Breast epithelium (tissue), 4 donors: ENCODE measurements at regions not wholly inside any gene's neighbourhood (a gene's known extent, or its start where the extent isn't known, plus 50 kb on each side); places are given as distances from the start of the nearest gene placed in this dataset.

ENCODE experiments used
- DNase-seq, 2 donors: peaks; one replicate each; pipeline ENCODE4 v3.0.0-alpha.2; 2019; ENCODE audit warnings: low spot score in 2 of 2
- H3K27ac ChIP-seq, 2 donors: fragments of 200-600 bp; sonication (generic) in 1 of 2; one replicate each; pipeline ENCODE4 v1.5.1; 2016 to 2019; ENCODE audit warnings: mild to moderate bottlenecking in 1 of 2
- H3K27me3 ChIP-seq, 2 donors: fragments of 200-600 bp; sonication (generic) in 1 of 2; one replicate each; pipeline versions ENCODE4 v1.5.1 to v1.6.0; 2017 to 2019; ENCODE audit warnings: control low read depth in 1 of 2, mild to moderate bottlenecking in 1 of 2
- H3K36me3 ChIP-seq: fragments of 200-600 bp; one replicate; pipeline ENCODE4 v1.5.1; 2019
- H3K4me1 ChIP-seq, 2 donors: fragments of 200-600 bp; sonication (generic); one replicate each; pipeline ENCODE4 v1.5.1; 2016 to 2019; ENCODE audit warnings: control low read depth in 1 of 2
- H3K4me3 ChIP-seq, 3 donors: fragments of 200-600 bp; sonication (generic); 1 replicate in 2 of 3; 2 replicates in 1 of 3; pipeline ENCODE4 v1.5.1; 2016 to 2019; ENCODE audit warnings: mild to moderate bottlenecking in 3 of 3, moderate library complexity in 2 of 3
- H3K9me3 ChIP-seq, 2 donors: fragments of 200-600 bp; sonication (generic) in 1 of 2; one replicate each; pipeline ENCODE4 v1.5.1; 2016 to 2019; ENCODE audit warnings: control low read depth in 1 of 2
- CTCF ChIP-seq, 3 donors: fragments of 450-650 bp; IDR thresholded peaks; one replicate each; pipeline ENCODE4 v1.5.1; 2016 to 2017; ENCODE audit warnings: antibody characterized with exemption in 3 of 3, mild to moderate bottlenecking in 3 of 3, moderate library complexity in 3 of 3
- POLR2A ChIP-seq: fragments of 450-650 bp; IDR thresholded peaks from one replicate; pipeline ENCODE4 v1.6.1; 2016; ENCODE audit warnings: antibody characterized with exemption, mild to moderate bottlenecking, moderate library complexity
- POLR2AphosphoS5 ChIP-seq, 3 donors: sonication (generic); formaldehyde crosslinking; IDR thresholded peaks; one replicate each; pipeline ENCODE4 v1.6.1; 2017; ENCODE audit warnings: antibody characterized with exemption in 3 of 3
- intact Hi-C: fragments of 100-400 bp; cut with DNase I; formaldehyde crosslinking; loops from one replicate; pipeline ENCODE4 v1.15.1; 2023; ENCODE audit warnings: low total_unique reads

DNA sequence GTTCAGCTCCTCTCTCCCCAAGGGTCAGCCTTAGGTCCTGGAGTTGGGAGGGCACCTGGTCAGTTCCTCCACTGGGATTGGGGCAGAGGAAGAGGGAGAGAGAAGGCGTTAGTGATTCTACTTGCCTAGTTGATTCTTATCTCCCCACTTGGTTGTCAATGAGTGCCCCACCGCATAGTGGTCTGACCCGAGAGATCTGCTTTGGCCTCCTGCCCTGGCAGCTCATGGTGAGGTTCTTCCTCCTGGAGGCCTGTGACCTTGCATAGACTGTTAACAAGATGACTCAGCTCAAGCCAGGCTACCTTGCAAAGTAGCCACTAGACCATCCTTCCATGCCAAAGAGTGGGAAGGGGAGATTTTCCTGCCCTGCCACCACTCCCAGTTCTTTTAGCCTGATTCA lies 160.6 kb downstream of the TMEM200A start:
- Histone ChIP-seq H3K36me3 (no peaks in the 10 kb centered on the region), H3K27me3 (no peaks in the 10 kb centered on the region), H3K4me3 (no peak overlapping the region), H3K4me1 (no peaks in the 10 kb centered on the region), H3K9me3 (no peaks in the 10 kb centered on the region), H3K27ac (no peak overlapping the region)
- no peak for TF ChIP-seq CTCF (IDR thresholded peaks at IDR 0.05)
- no peak for TF ChIP-seq POLR2AphosphoS5 (IDR thresholded peaks at IDR 0.05)
- no peak for TF ChIP-seq POLR2A
- intact Hi-C loops, result no loop called here
- no peak for DNase-seq

DNA sequence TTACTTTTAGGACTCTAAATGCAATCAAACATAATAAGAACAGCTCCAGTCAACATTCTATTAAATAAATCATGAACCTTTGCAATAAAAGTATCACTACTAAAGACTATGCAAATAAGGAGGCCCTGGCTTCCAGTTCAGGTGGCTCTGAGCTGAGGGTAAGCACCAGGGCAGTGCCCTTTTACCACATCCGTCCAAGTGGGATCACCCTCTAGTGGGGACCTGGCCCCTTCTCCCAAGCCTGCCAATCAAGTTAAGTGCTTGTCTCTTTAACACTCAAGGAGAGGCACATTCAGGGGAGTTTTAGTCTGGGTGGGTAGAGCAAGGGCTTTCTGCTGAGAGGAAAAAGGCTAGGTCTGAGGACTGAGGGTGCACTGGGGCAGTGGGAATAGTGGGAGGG lies 161.4 kb downstream of the TMEM200A start:
- no peaks in the 10 kb centered on the region for H3K36me3 ChIP-seq
- no peaks in the 10 kb centered on the region for H3K4me1 ChIP-seq
- no peaks in the 10 kb centered on the region for H3K27me3 ChIP-seq
- H3K9me3 ChIP-seq, result no peaks in the 10 kb centered on the region
- TF ChIP-seq POLR2AphosphoS5 (IDR thresholded peaks at IDR 0.05), result no peak
- TF ChIP-seq POLR2A, result no peak
- no peak for TF ChIP-seq CTCF (IDR thresholded peaks at IDR 0.05)
- no peak overlapping the region for H3K4me3 ChIP-seq
- intact Hi-C loops, result no loop called here
- no peak overlapping the region for H3K27ac ChIP-seq
- DNase-seq, result no peak

DNA sequence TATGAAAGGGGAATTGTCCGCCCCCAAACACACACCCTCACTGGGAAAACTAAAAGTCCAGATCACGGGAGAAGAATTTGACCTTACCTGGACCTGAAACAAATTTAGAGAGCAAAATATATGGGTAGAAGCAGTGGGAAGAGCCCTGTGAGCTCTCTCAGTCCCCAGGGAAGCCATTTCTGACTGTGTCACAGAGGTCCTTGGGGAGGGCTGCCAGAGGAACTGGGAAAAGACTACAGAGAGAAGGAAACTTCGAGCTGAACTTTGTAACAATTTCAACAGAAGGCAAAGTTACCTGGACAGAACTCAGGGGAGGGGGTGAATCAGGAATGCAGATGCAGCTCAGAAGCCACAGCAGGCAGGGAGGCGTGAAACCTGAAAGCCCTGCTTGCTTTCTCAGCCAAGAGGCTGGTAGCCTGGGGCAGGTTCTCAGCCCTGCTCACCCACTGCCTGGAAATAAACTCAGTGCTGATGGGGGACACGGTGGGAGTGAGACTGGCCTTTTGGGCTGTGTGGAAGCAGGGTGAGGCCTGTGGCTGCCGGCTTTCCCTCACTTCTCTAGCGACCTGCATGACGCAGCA lies 163.8 kb downstream of the TMEM200A start:
- intact Hi-C loops, result no loop called here
- Histone ChIP-seq H3K36me3 (no peaks in the 10 kb centered on the region), H3K27me3 (no peaks in the 10 kb centered on the region), H3K9me3 (no peaks in the 10 kb centered on the region), H3K4me3 (no peak overlapping the region), H3K4me1 (no peaks in the 10 kb centered on the region), H3K27ac (no peak overlapping the region)
- TF ChIP-seq POLR2A (no peak), POLR2AphosphoS5 (IDR thresholded peaks at IDR 0.05) (no peak), CTCF (IDR thresholded peaks at IDR 0.05) (no peak)
- DNase-seq, result no peak

DNA sequence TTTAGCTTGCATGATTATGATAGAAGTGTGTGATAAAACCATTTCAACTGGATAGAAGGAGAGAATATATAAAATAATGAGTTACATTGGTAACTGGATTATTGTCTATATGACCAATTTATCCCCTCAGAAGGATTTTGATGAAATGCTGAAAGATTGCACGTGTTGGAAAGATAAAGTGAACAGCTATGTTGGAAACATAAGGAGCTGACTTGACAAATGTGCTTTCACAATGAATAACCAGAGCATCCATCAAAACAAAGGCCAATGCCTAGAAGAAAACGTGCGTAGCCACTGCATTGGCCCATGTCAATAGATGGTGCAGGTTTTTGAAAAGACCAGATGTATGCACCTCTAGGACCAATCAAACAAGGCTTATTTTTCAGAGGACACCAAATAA lies 168.8 kb downstream of the TMEM200A start:
- H3K27me3 ChIP-seq, result no peaks in the 10 kb centered on the region
- no peaks in the 10 kb centered on the region for H3K36me3 ChIP-seq
- H3K4me1 ChIP-seq, result no peaks in the 10 kb centered on the region
- intact Hi-C loops, result no loop called here
- H3K4me3 ChIP-seq, result no peak overlapping the region
- no peak for DNase-seq
- TF ChIP-seq POLR2A (no peak), CTCF (IDR thresholded peaks at IDR 0.05) (no peak), POLR2AphosphoS5 (IDR thresholded peaks at IDR 0.05) (no peak)
- H3K9me3 ChIP-seq, result peaks cover 0 to 15% of the 10 kb centered on the region in 2 donors
- H3K27ac ChIP-seq, result no peak overlapping the region

- no peak for DNase-seq
- no peak for TF ChIP-seq POLR2A
- TF ChIP-seq CTCF (IDR thresholded peaks at IDR 0.05), result no peak
- TF ChIP-seq POLR2AphosphoS5 (IDR thresholded peaks at IDR 0.05), result no peak
- H3K9me3 ChIP-seq, result peaks cover 0 to 15% of the 10 kb centered on the region in 2 donors
- H3K27ac ChIP-seq, result no peak overlapping the region
- no peaks in the 10 kb centered on the region for H3K4me1 ChIP-seq
- H3K36me3 ChIP-seq, result no peaks in the 10 kb centered on the region
- intact Hi-C loops, result no loop called here
- H3K4me3 ChIP-seq, result no peak overlapping the region
- no peaks in the 10 kb centered on the region for H3K27me3 ChIP-seq
Measured at GRCh38 chr6:130535242-130535641, 169.4 kb downstream of the TMEM200A start.
